ENCODE measurements at regions not wholly inside any gene's neighbourhood (a gene's known extent, or its start where the extent isn't known, plus 50 kb on each side); places are given as distances from the start of the nearest gene placed in this dataset.
"Not testable (repeated sequence)": the region's sequence is repeated elsewhere in the genome, so short reads cannot be mapped to it uniquely, and the experiment has no call there.

DNA sequence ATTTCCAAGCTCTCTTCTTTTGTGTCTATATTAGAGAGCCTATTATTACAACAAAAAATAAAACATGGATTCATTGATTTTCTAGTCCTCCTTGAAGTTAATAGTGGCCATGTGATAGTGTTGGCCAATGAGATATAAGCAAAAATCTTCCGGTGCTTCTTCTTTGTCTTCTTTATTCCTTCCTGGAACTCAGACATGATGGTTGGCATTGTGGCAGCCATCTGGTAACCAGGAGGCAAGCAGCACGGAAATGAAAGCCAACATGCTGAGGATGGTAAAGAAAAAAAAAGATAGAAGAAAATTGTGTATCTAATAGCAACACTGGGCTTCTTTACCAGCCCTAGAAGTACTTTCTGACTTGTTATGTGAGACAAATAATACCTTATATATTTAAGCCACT is 50.8 kb upstream of the SEL1L start:
- no peak for DNase-seq

DNA sequence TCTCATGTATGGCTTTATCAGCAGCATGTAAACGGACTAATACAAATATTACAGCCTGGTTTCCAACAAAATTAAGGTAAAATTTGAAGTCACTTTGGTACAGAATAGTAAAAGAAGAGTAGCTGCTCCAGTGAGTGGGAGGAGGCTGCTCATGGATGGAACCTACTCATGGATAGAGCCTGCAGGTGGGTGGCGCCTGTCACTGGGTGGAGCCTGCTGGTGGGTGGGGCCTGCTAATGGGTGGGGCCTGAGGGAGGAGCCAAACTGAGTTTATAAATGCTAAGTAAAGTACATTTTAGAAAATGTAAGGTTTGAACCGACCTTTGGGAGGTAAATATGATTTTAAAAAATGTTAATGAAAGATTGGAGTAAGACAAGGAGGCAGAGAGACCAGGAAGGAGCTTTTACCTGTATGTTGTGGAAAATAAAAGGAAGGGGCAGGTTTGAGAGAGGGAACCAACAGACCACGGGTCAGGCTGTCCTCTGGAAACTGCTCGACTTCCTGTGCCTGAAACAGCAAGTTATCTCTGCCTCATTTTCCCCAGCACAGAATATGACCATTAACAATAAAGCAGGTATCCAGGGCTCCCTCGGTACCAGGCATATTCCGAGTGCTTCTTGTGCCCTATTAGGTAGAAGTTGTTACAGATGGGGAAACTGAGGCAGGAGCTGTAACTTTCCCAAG is 55.9 kb upstream of the SEL1L start:
- no peak for DNase-seq

DNA sequence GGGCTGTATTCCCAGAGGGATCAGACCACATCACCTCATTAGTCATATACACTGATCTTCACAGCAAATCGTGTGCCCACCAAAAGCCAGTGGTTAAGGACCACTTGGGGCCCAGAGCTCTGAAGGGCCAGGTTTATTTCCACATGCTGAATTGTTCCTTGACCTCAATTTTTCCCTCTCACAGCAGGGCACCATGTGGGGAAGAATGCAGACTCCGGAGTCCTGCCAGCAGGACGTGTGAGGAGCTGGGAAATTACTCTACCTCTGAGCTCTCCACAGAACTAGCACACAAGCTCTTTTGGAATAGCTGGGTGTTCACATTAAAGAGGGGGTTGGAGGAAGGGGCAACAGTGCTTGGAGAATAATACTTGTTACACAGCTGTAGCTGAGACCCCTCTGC is 57.6 kb upstream of the SEL1L start:
- no peak for DNase-seq

DNA sequence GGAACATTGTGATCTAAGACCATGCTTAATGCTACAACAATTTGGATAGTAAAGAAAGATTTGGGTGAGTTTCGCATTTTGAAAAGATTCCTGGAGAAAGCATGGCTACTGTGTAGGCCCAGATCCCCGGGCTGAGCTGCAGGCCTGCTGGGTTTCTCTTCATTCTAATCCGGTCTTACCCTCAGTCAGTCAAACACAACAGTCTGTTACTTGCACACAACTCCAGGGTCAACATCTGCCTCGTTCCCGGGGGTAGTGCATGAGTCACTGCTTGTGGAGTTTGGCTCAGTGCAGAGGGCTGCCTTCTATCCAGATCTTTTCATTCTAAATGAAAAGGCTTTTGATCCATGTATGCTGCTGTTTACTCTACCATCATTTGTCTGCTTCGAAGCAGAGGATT is 60.4 kb upstream of the SEL1L start:
- no peak for DNase-seq

DNA sequence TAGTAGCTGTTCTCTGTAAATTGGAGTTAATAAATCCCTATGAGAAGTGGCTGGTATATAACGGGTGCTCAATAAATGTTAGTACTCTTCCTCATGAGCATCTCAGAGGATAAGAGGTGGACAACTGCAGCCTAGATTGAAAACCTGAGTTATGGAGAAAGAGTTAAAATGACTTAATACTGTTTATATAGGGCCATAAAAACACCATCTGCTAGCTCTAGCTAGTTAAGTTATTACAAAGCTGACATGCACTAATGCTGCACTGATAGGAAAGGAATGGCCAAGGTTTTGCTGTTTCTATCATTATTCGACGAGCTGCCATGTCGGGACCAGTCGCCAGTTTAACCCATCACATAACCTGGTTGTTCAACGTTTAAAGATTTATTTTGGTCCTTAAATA is 72.0 kb upstream of the SEL1L start:
- no peak for DNase-seq

DNA sequence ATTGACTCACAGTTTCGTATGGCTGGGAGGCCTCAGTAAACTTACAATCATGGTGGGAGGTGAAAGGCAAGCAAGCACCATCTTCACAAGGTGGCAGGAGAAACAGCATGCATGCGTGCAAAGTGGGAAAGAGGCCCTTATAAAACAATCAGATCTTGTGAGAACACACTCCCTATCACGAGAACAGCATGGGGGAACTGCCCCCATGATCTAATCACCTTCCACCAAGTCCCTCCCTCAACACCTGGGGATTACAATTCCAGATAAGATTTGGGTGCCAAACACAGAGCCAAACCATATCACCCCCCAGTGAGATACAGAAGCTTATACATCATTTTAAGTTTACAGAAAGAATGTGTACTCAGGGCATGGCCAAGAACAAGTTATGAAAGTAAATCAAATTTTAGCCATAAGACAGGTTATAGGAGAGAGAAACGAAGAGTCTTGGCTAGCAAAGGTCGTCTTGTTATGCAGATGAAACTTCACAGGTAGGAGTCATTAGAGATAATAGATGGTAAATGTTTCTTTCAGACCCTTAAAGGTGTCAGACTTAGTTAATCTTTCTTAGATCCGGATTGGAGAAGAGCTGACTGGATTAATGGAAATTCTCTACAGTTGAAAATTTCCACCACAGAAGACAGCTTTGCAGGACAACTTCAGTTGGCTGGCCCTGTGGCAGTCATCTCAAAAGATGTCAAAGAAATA is 79.8 kb upstream of the SEL1L start:
- no peak for DNase-seq

DNA sequence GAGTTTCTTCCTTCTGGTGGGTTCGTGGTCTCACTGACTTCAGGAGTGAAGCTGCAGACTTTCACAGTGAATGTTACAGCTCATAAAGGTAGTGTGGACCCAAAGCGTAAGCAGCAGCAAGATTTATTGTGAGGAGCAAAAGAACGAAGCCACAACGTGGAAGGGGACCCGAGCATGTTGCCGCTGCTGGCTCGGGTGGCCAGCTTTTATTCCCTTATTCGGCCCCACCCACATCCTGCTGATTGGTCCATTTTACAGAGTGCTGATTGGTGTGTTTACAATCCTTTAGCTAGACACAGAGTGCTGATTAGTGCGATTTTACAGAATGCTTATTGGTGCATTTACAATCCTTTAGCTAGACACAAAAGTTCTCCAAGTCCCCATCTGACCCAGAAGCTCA is 80.6 kb upstream of the SEL1L start:
- DNase-seq, result not testable (repeated sequence)

DNA sequence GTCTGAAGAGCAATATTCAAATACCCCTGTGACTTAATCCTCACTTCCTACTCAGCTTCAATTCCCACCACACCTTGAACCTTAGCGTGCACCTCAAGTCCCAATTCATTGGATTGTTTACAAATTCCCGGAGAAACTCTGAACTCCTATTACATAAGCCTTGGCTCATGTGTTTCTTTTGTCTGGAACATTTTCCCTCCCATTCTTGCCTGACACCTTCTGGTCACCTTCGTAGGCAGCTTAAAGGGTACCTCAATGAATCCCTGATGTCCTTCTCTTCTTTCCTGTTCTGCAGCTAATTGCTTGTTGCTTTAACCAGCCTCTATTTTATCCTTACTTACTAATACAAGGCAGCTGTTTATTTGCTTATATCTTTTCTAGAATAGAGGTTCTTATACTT is 85.0 kb upstream of the SEL1L start:
- no peak for DNase-seq

DNA sequence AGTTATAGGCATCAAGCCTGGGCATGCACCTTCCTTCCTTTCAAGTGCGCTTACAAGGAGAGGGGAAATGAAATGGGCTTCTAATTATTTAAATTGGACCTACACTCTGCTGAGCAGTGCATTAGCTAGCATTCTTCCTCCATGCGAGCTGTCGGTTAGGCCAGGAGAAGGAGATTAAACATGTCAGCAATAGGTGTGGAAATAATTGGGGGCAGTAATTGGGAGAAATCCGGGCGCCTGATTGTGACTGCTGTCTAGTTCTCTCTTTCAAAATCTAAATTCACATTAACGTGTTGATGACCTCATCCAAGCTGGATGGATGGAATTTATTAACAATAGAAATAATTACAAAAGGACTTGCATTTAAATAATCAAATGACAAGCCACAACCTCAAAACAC is 86.2 kb upstream of the SEL1L start:
- DNase-seq, result no peak

DNA sequence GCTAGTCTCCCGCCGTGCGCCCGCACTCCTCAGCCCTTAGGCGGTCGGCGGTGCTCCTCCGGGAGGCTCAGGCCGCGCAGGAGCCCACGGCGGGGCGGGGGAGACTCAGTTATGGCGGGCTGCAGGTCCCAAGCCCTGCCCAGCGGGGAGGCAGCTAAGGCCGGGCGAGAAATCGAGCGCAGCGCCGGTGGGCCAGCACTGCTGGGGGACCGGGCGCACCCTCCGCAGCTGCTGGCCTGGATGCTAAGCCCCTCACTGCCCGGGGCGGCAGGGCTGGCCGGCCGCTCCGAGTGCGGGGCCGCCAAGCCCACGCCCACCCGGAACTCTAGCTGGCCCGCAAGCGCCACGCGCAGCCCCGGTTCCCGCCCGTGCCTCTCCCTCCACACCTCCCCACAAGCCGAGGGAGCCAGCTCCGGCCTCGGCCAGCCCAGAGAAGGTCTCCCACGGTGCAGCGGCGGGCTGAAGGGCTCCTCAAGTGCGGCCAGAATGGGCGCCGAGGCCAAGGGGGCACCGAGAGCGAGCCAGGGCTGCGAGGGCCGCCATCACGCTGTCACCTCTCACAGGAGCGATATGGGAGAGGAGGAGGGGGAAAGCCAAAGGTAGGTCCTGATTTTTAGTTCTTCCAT is 90.2 kb upstream of the SEL1L start:
- DNase-seq, result not testable (repeated sequence)

DNA sequence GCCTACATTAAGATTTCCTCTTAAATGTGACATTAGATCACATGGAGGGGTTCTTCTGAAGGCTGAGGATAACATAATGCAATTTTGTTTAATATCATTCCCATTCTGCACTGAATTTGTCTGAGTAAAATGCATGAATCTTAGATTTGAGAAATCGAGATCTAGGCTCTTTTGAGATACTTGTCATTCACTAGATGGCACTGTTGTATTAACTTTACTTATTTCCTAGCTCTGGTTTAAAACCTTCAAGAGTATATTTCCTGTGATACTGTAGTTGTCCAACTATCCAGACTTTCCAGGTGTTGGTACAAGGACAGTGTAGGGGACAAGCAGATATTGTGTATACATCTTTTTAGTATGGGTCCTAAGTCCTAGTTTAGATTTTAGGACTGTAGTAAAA is 91.7 kb upstream of the SEL1L start:
- DNase-seq, result peak; percentile 53

DNA sequence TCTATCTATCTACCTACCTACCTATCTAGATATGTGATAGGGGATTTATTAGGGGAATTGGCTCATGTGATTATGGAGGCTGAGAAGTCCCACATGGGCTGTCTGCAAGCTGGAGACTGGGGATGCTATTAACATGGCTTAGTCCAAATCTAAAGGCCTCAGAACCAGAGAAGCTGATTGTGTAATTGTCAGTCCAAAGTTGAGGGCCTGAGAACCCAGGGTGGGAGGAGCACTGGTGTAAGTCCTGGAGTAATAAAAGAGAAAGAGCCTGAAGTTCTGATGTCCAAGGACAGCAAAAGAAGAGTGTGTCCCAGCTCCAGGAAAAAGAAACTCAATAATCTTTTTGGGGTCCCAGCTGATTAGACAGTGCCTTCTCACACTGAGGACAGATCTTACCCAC is 98.5 kb upstream of the SEL1L start:
- DNase-seq, result no peak

DNA sequence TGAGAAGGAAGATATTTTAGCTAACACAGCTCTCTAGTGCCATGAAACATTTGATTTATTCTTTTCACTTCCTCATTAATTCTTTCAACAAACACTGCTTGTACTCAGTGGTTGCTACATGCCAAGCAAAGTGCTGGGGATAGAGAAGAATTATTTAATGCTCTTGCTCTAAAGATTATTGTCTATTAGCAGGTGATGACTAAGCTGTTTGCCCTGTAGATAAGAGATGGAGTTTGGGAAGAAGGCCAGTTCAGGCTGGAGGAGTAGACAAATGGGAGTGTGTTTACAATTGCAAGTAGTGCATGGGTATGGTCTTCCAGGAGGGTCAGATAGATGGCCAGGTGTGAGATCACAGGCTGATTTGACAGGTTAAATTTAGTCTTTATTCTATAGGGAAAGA is 99.8 kb upstream of the SEL1L start:
- DNase-seq, result no peak

DNA sequence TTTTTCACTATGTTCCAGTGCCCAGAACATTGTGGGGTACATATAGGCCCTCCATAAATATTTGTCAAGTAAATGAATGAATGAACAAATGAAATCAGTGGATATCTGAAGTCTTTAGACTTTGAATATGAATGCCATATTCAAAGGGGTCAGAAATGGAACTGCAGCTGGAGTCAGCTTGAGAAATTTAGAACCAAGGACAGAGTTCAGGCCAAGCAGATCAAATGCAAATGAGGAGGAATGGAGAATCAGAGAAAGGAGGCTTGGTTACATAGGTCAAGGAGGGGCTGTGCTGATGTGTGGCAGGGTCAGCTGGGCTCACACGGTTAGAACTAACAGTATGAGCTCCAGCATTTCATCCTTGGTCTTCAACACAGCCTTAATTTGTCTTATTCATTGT is 104.0 kb upstream of the SEL1L start:
- DNase-seq, result no peak

DNA sequence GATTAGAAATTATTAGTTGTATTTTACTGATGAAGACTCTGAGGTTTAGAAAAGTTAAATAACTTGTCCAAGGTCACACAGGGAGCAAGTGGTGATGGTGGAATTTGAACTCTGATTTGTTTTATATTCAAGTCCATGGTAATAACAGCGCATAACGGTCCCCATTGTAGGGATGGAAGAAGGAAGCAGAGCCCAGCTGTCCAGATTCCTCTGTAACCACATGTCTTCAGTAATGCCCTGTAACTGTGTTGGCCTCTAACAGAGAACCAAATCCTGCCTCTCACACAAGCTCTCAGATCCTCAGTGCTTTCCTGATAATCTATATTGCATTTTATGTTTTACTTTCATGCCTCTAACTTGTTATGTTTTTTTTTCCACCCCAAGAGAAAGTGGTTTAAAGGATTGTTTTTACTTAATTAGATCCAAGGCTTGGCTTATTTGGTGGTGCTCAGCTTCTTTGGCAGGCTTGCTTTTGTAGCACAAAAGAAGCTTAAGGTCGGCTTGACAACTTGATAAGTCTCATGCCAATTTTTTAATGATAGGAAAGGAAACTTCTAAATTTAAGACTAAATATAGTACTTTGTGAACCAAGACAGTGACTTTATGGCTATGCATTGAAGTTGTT is 105.1 kb upstream of the SEL1L start:
- DNase-seq, result no peak

DNA sequence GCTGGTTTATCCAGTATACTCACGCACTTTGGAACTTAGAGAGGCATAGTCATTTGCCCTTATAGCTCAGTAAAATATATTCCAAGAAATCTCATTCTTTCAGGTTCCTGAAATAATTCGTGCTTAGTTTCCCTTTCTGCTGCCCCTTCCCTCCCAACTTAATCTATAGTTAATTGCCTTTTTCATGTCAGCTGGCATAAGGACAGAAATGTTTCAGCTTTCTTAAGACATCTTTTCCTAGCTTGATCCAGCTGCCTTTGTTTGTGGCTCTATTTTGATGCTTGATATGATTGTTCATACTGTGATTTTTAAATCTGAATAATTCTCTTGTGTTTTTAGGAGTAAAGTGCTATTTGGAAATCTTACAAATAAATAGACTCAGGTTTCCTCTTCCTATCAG is 120.0 kb upstream of the SEL1L start:
- DNase-seq, result no peak

DNA sequence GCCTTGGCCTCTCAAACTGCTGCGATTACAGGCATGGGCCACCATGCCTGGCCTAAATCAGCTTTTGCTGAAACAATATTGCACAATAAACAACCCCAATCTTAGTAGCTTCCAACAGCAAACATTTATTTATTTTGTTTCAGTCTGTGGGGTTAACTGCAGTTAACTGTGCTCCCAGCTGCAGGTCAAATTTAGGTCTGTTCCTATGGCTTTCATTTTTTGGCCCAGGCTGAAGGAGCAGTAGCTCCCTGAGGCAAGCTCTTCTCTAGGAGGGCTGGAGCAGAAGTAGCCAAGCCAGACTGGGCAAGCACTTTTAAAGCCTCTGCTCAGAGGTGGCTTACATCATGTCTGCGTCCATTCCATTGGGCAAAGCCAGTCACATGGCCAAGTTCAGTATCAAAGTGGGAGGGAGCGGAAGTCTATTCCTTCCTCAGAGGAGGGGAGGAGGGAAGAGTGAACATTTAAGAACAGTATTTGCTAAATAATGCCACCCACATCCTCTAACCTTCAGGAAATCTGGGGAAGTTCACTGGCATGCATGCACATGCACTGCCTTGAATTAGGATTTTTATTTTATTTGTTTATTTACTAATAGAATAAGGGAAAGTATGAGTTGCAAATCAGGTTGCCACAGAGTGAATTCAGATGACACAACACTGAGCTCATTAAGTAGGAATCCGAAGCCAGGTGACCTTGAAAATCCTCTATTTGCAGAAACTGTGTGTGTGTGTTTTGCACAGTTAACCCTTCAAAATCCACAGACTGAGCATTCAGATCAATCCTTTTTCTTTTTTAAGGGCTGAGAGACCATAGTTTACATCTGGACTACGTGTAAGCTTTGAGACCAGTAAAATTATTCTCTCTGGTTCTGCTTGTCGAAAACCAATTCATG is 122.0 kb upstream of the SEL1L start:
- no peak for DNase-seq

DNA sequence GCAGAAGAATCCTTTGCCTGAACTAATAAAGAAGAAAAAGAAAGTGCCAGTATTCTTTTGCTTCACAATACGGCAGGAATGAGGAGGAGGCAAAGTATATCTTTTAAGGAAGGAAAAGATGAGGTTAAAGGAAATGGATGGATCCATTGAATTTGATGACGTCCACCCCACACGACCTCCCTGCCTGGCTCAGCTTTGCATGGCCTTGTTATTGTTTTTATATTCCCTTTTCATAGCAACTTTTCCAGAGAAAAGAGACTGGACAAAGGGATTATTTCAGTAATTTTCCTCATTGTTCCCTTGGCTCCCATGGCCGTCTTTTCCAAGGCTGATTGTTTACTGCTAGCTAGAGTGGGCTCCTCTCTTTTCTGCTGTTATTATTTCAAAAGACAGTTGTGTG is 123.2 kb upstream of the SEL1L start:
- DNase-seq, result no peak

DNA sequence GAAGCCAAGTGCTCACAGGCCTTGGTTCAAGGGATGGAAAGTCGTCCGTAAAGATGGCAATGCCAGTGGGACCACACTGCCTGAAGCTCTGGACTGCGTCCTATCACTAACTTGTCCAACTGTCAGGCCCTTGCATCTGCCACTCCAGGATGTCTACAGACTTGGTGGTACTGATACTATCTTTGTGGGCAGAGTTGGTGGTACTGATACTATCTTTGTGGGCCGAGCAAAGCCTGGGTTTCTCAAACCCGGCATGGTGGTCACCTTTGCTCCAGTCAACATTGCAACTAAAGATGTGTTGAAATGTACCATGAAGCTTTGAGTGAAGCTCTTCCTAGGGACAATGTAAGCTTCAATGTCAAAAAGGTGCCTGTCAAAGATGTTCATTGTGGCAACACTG is 128.4 kb upstream of the SEL1L start:
- no peak for DNase-seq

DNA sequence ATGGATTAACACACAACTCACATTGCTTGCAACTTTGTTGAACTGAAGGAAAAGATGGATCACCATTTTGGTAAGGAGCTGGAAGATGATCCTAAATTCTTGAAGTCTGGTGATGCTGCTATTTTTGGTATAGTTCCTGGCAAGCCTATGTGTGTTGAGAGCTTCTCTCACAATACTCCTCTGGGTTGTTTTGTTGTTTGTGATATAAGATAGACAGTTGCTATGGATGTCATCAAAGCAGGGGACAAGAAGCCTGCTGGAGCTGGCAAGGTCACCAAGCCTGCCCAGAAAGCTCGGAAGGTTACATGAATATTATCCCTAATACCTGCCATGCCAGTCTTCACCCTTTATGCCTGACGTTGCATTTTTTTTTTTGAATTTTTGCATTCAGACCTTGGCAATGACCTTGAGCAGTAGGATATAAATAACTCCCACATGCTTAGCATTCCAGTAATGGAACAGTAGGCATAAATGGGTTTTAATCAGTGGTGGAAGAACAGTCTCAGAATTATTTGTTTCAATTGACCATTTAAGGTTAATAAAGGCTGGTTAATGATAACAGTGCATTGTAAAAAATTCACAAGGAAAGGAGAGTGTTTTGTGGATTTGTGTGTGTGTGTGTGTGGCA is 129.0 kb upstream of the SEL1L start:
- DNase-seq, result no peak

DNA sequence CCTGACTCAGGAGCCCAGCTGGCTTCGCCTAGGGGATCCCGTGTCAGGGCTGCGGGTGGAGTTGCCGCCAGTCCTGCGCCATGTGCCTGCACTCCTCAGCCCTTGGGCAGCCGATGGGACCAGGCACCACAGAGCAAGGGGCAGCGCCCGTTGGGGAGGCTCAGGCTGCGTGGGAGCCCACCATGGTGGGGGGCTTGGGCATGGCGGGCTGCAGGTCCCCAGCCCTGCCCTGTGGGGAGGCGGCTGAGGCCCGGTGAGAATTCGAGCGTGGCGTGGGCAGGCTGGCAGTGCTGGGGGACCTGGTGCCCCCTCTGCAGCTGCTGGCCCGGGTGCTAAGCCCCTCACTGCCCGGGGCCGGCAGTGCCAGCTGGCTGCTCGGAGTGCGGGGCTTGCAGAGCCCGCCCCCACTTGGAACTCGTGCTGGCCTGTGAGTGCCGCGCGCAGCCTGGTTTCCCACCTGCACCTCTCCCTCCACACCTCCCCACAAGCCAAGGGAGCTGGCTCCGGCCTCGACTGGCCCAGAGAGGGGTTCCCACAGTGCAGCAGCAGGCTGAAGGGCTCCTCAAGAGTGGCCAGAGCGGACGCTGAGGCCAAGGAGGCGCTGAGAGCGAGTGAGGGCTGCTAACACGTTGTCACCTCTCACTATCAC is 135.1 kb upstream of the SEL1L start:
- no peak for DNase-seq

DNA sequence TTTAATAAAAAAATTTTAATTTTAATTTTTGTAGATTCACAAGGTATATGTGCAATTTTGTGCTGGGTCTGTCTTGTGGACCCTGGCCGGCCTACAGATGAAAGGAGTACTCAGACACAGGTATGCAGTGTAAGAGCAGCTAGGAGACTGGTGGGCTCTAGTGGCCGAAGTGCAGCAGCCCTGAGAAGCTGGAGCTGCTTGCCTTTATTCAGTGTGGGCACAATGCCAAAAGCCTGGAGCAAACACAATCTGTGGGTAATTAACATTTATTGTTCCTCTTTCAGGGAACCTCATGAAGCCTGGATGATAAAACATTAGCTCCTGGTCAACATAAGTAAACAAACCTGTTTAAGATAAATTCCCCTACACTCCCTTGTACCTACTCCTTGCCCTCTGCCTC is 135.7 kb upstream of the SEL1L start:
- no peak for DNase-seq
